Osteocyte (in vitro differentiated cells): ENCODE measurements at regions not wholly inside any gene's neighbourhood (a gene's known extent, or its start where the extent isn't known, plus 50 kb on each side); places are given as distances from the start of the nearest gene placed in this dataset.

Source experiments
- DNase-seq: peaks from one replicate; pipeline ENCODE4 v3.0.0; 2021; ENCODE audit warnings: mixed read lengths; ENCODE audit not compliant: unreplicated experiment; ENCODE audit errors: extremely low spot score
- H3K27ac Mint-ChIP-seq: one replicate; pipeline ENCODE4 v1.8.0; 2021; ENCODE audit warnings: mild to moderate bottlenecking, mixed read lengths; ENCODE audit not compliant: unreplicated experiment
- H3K27me3 Mint-ChIP-seq: one replicate; pipeline ENCODE4 v1.8.0; 2021; ENCODE audit warnings: mixed read lengths; ENCODE audit not compliant: unreplicated experiment
- H3K36me3 Mint-ChIP-seq: one replicate; pipeline ENCODE4 v1.8.0; 2021; ENCODE audit warnings: mixed read lengths; ENCODE audit not compliant: unreplicated experiment
- H3K4me1 Mint-ChIP-seq: one replicate; pipeline ENCODE4 v1.8.0; 2021; ENCODE audit warnings: mixed read lengths; ENCODE audit not compliant: unreplicated experiment
- H3K4me3 Mint-ChIP-seq: one replicate; pipeline ENCODE4 v1.8.0; 2021; ENCODE audit warnings: mild to moderate bottlenecking, moderate library complexity, mixed read lengths; ENCODE audit not compliant: unreplicated experiment
- H3K9me3 Mint-ChIP-seq: one replicate; pipeline ENCODE4 v1.8.0; 2021; ENCODE audit warnings: mixed read lengths; ENCODE audit not compliant: unreplicated experiment
- TF ChIP-seq, protein P1 (sequence below): fragments of 200-600 bp; sonication (generic); IDR thresholded peaks from 2 replicates; pipeline ENCODE4 v1.5.0; 2021; ENCODE audit warnings: antibody characterized with exemption, mild to moderate bottlenecking, moderate library complexity

GRCh38 chr1:95309031-95309471 is 75.0 kb downstream of the RWDD3 start:
- H3K9me3 Mint-ChIP-seq = no peaks in the 10 kb centered on the region
- DNase-seq = no peak
- no peak overlapping the region for H3K27ac Mint-ChIP-seq
- H3K4me3 Mint-ChIP-seq = no peak overlapping the region
- TF ChIP-seq, protein P1, sequence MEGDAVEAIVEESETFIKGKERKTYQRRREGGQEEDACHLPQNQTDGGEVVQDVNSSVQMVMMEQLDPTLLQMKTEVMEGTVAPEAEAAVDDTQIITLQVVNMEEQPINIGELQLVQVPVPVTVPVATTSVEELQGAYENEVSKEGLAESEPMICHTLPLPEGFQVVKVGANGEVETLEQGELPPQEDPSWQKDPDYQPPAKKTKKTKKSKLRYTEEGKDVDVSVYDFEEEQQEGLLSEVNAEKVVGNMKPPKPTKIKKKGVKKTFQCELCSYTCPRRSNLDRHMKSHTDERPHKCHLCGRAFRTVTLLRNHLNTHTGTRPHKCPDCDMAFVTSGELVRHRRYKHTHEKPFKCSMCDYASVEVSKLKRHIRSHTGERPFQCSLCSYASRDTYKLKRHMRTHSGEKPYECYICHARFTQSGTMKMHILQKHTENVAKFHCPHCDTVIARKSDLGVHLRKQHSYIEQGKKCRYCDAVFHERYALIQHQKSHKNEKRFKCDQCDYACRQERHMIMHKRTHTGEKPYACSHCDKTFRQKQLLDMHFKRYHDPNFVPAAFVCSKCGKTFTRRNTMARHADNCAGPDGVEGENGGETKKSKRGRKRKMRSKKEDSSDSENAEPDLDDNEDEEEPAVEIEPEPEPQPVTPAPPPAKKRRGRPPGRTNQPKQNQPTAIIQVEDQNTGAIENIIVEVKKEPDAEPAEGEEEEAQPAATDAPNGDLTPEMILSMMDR = peak; percentile 44
- H3K27me3 Mint-ChIP-seq = peaks cover 43% of the 10 kb centered on the region
- H3K36me3 Mint-ChIP-seq = no peaks in the 10 kb centered on the region
- H3K4me1 Mint-ChIP-seq = no peaks in the 10 kb centered on the region

GRCh38 chr1:95311014-95311413 is 77.0 kb downstream of the RWDD3 start:
- no peak overlapping the region for H3K4me3 Mint-ChIP-seq

GRCh38 chr1:95311762-95312161 is 77.8 kb downstream of the RWDD3 start:
- Mint-ChIP-seq H3K27ac (no peak overlapping the region), H3K4me1 (no peaks in the 10 kb centered on the region), H3K9me3 (no peaks in the 10 kb centered on the region), H3K27me3 (peaks cover 39% of the 10 kb centered on the region), H3K4me3 (no peak overlapping the region), H3K36me3 (no peaks in the 10 kb centered on the region)
- TF ChIP-seq, protein P1 = no peak
- DNase-seq = no peak

More at GRCh38 chr1:95311014-95311413, 77.0 kb downstream of the RWDD3 start:
- H3K27ac Mint-ChIP-seq = no peak overlapping the region
- H3K36me3 Mint-ChIP-seq = no peaks in the 10 kb centered on the region
- peaks cover 35% of the 10 kb centered on the region for H3K27me3 Mint-ChIP-seq
- no peaks in the 10 kb centered on the region for H3K4me1 Mint-ChIP-seq
- no peaks in the 10 kb centered on the region for H3K9me3 Mint-ChIP-seq
- TF ChIP-seq, protein P1 = no peak
- DNase-seq = no peak

GRCh38 chr1:95312181-95312580 is 78.2 kb downstream of the RWDD3 start:
- no peak overlapping the region for H3K27ac Mint-ChIP-seq

GRCh38 chr1:95313527-95313926 is 79.5 kb downstream of the RWDD3 start:
- Mint-ChIP-seq H3K9me3 (no peaks in the 10 kb centered on the region), H3K27ac (no peak overlapping the region), H3K27me3 (peaks cover 34% of the 10 kb centered on the region), H3K4me1 (no peaks in the 10 kb centered on the region), H3K4me3 (no peak overlapping the region), H3K36me3 (no peaks in the 10 kb centered on the region)
- no peak for DNase-seq
- TF ChIP-seq, protein P1 = no peak

More at GRCh38 chr1:95312181-95312580, 78.2 kb downstream of the RWDD3 start:
- Mint-ChIP-seq H3K27me3 (peaks cover 36% of the 10 kb centered on the region), H3K9me3 (no peaks in the 10 kb centered on the region), H3K4me1 (no peaks in the 10 kb centered on the region), H3K36me3 (no peaks in the 10 kb centered on the region), H3K4me3 (no peak overlapping the region)
- TF ChIP-seq, protein P1 = no peak
- no peak for DNase-seq
